Ectodermal cell (in vitro differentiated cells): ENCODE measurements at regions not wholly inside any gene's neighbourhood (a gene's known extent, or its start where the extent isn't known, plus 50 kb on each side); places are given as distances from the start of the nearest gene placed in this dataset.
"Not testable (repeated sequence)": the region's sequence is repeated elsewhere in the genome, so short reads cannot be mapped to it uniquely, and the experiment has no call there.

Experiments
- H3K27ac ChIP-seq: 2 replicates; pipeline ENCODE4 v1.7.0; 2013; ENCODE audit warnings: mild to moderate bottlenecking, low read depth, low read length; ENCODE audit not compliant: insufficient read depth, poor library complexity, severe bottlenecking
- H3K27me3 ChIP-seq: 2 replicates; pipeline ENCODE4 v1.7.0; 2013; ENCODE audit warnings: mild to moderate bottlenecking, low read length; ENCODE audit not compliant: insufficient read depth, control insufficient read depth, poor library complexity, severe bottlenecking
- H3K36me3 ChIP-seq: one replicate; pipeline ENCODE4 v1.7.0; 2013; ENCODE audit warnings: low read length; ENCODE audit not compliant: control insufficient read depth, insufficient read depth
- H3K4me1 ChIP-seq: one replicate; pipeline ENCODE4 v1.7.0; 2013; ENCODE audit warnings: low read length; ENCODE audit not compliant: control insufficient read depth, insufficient read depth
- H3K4me3 ChIP-seq: 2 replicates; pipeline ENCODE4 v1.7.0; 2013; ENCODE audit warnings: low read depth, low read length, control low read depth; ENCODE audit not compliant: insufficient read depth
- H3K9me3 ChIP-seq: 2 replicates; pipeline ENCODE4 v1.7.0; 2013; ENCODE audit warnings: mild to moderate bottlenecking, low read length, moderate library complexity; ENCODE audit not compliant: control insufficient read depth
- WGBS, 2 experiments: methylation state at CpG; one replicate each; pipeline ENCODE4 v1.1.7; 2013; ENCODE audit warnings: missing lambda C conversion rate in 2 of 2; 5-methylcytosine and 5-hydroxymethylcytosine counted together

- H3K27ac ChIP-seq, H3K4me3 ChIP-seq, H3K36me3 ChIP-seq, H3K27me3 ChIP-seq, H3K9me3 ChIP-seq, H3K4me1 ChIP-seq: not testable (repeated sequence)
- WGBS, 2 experiments, result 93 to 100% methylated on average over 3 of the region's 3 CpGs
Measured at GRCh38 chr6:113070681-113071080, 723.6 kb downstream of the RFPL4B start.

- Histone ChIP-seq H3K27ac (no peak overlapping the region), H3K9me3 (no peaks in the 10 kb centered on the region), H3K4me3 (no peak overlapping the region), H3K4me1 (no peaks in the 10 kb centered on the region), H3K36me3 (no peaks in the 10 kb centered on the region), H3K27me3 (no peaks in the 10 kb centered on the region)
- WGBS, 2 experiments, result 94 to 95% methylated on average over 1 of the region's 1 CpG
Measured at GRCh38 chr6:113073611-113074191, 726.6 kb downstream of the RFPL4B start.

GRCh38 chr6:113076116-113076515 is 729.0 kb downstream of the RFPL4B start:
- no peaks in the 10 kb centered on the region for H3K27me3 ChIP-seq
- no peaks in the 10 kb centered on the region for H3K36me3 ChIP-seq
- H3K4me1 ChIP-seq, result no peaks in the 10 kb centered on the region
- no peaks in the 10 kb centered on the region for H3K9me3 ChIP-seq
- no peak overlapping the region for H3K27ac ChIP-seq
- no peak overlapping the region for H3K4me3 ChIP-seq
- WGBS, 2 experiments, result 86 to 95% methylated on average over 3 of the region's 3 CpGs

GRCh38 chr6:113076816-113077215 is 729.7 kb downstream of the RFPL4B start:
- WGBS, 2 experiments, result 95 to 98% methylated on average over 1 of the region's 1 CpG
- no peaks in the 10 kb centered on the region for H3K36me3 ChIP-seq
- H3K9me3 ChIP-seq, result no peaks in the 10 kb centered on the region
- H3K4me1 ChIP-seq, result no peaks in the 10 kb centered on the region
- H3K27me3 ChIP-seq, result no peaks in the 10 kb centered on the region
- H3K27ac ChIP-seq, result no peak overlapping the region
- H3K4me3 ChIP-seq, result no peak overlapping the region

GRCh38 chr6:113077794-113078193 is 730.7 kb downstream of the RFPL4B start:
- Histone ChIP-seq H3K4me1 (no peaks in the 10 kb centered on the region), H3K4me3 (no peak overlapping the region), H3K9me3 (no peaks in the 10 kb centered on the region), H3K36me3 (no peaks in the 10 kb centered on the region), H3K27ac (no peak overlapping the region), H3K27me3 (no peaks in the 10 kb centered on the region)
- 92 to 97% methylated on average over 2 of the region's 2 CpGs for WGBS, 2 experiments

GRCh38 chr6:113078791-113079190 is 731.7 kb downstream of the RFPL4B start:
- no peaks in the 10 kb centered on the region for H3K27me3 ChIP-seq
- no peaks in the 10 kb centered on the region for H3K9me3 ChIP-seq
- no peak overlapping the region for H3K4me3 ChIP-seq
- no peaks in the 10 kb centered on the region for H3K4me1 ChIP-seq
- no peaks in the 10 kb centered on the region for H3K36me3 ChIP-seq
- no peak overlapping the region for H3K27ac ChIP-seq
- WGBS, 2 experiments, result 97 to 98% methylated on average over 4 of the region's 4 CpGs

- H3K27ac ChIP-seq, result no peak overlapping the region
- 61 to 70% methylated on average over 3 of the region's 3 CpGs for WGBS, 2 experiments
- H3K36me3 ChIP-seq, result no peaks in the 10 kb centered on the region
- H3K4me3 ChIP-seq, result no peak overlapping the region
- H3K4me1 ChIP-seq, result no peaks in the 10 kb centered on the region
- no peaks in the 10 kb centered on the region for H3K27me3 ChIP-seq
- no peaks in the 10 kb centered on the region for H3K9me3 ChIP-seq
Measured at GRCh38 chr6:113082745-113083144, 735.6 kb downstream of the RFPL4B start.

GRCh38 chr6:113083947-113084346 is 736.8 kb downstream of the RFPL4B start:
- Histone ChIP-seq H3K27ac (no peak overlapping the region), H3K9me3 (no peaks in the 10 kb centered on the region), H3K27me3 (no peaks in the 10 kb centered on the region), H3K4me3 (no peak overlapping the region), H3K36me3 (no peaks in the 10 kb centered on the region), H3K4me1 (no peaks in the 10 kb centered on the region)
- 95% methylated on average over 3 of the region's 3 CpGs for WGBS, 2 experiments

GRCh38 chr6:113089056-113089455 is 741.9 kb downstream of the RFPL4B start:
- Histone ChIP-seq H3K4me1 (no peaks in the 10 kb centered on the region), H3K27me3 (no peaks in the 10 kb centered on the region), H3K4me3 (no peak overlapping the region), H3K9me3 (no peaks in the 10 kb centered on the region), H3K36me3 (no peaks in the 10 kb centered on the region), H3K27ac (no peak overlapping the region)
- WGBS, 2 experiments, result 86 to 87% methylated on average over 7 of the region's 8 CpGs

- H3K27ac ChIP-seq, result no peak overlapping the region
- H3K4me1 ChIP-seq, result no peaks in the 10 kb centered on the region
- WGBS, 2 experiments, result 93 to 95% methylated on average over 3 of the region's 3 CpGs
- no peaks in the 10 kb centered on the region for H3K27me3 ChIP-seq
- no peak overlapping the region for H3K4me3 ChIP-seq
- H3K9me3 ChIP-seq, result no peaks in the 10 kb centered on the region
- H3K36me3 ChIP-seq, result no peaks in the 10 kb centered on the region
Measured at GRCh38 chr6:113092795-113093194, 745.7 kb downstream of the RFPL4B start.

GRCh38 chr6:113094779-113095178 is 747.6 kb downstream of the RFPL4B start:
- Histone ChIP-seq H3K27me3 (no peaks in the 10 kb centered on the region), H3K4me3 (no peak overlapping the region), H3K4me1 (no peaks in the 10 kb centered on the region), H3K9me3 (no peaks in the 10 kb centered on the region), H3K27ac (no peak overlapping the region), H3K36me3 (no peaks in the 10 kb centered on the region)
- WGBS, 2 experiments, result 89 to 92% methylated on average over 2 to 3 of the region's 3 CpGs
